ENCODE measurements at regions not wholly inside any gene's neighbourhood (a gene's known extent, or its start where the extent isn't known, plus 50 kb on each side); places are given as distances from the start of the nearest gene placed in this dataset.
A peak's percentile ranks its signal among the peaks of the same experiment; 100 is the strongest.
"Not testable (repeated sequence)": the region's sequence is repeated elsewhere in the genome, so short reads cannot be mapped to it uniquely, and the experiment has no call there.

DNA sequence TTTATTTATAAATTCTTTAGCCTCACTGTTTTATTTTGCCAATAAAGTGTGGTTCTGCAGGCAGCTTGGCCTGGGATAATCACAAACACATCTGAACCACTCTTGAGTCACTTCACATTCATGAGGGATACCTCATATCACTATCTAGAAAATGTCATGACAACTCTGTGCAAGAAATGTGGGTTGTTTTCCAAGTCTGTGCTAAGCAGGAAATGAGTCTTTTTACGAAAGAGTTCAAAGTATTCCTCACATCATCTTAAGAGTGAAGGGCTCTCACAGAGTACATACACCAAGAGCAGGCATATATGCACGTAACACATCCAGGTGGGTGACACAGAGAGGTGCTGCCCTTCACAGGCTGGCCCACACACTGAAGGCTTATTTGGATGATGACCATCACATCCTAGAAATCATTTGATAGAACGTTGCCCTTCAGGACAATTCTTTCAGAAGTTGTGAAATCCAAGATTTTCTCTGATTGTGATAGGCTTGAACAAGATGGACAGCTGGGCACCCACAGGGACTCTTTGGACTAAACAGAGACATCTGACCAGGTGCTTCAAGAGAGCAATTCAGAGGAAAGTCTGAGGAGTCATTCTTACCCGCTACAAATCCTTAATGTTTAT lies 811.1 kb upstream of the LRATD1 start:
- Histone ChIP-seq H3K4me2 (ENCODE audit: unreplicated experiment) (peak overlapping the region; percentile 21), H3K79me2 (ENCODE audit: insufficient read depth) (no peaks in the 10 kb centered on the region), H3K27me3 (replicated peaks; ENCODE audit: insufficient read depth) (no peaks in the 10 kb centered on the region), H3K9ac (peak overlapping the region; percentile 12; the same call in 1 of the 2 replicates), H4K20me1 (ENCODE audit: insufficient read depth) (no peaks in the 10 kb centered on the region), H2AFZ (peak overlapping the region; percentile 15; the same call in 1 of the 2 replicates), H3K9me3 (ENCODE audit: low read depth) (no peaks in the 10 kb centered on the region), H3K4me3 (no peak overlapping the region), H3K4me1 (ENCODE audit: insufficient read depth) (peaks cover 17% of the 10 kb centered on the region), H3K36me3 (ENCODE audit: low read depth) (no peaks in the 10 kb centered on the region), H3K27ac (peak overlapping the region; percentile 77), H3K9me2 (ENCODE audit: insufficient read depth) (no peaks in the 10 kb centered on the region), H3F3A (ENCODE audit: insufficient read depth) (peaks cover 4% of the 10 kb centered on the region; the same call in 1 of the 2 replicates)
- in situ Hi-C loops (cut with MboI): no loop called here
- TF ChIP-seq EZH2phosphoT487 (IDR thresholded peaks at IDR 0.05; ENCODE audit: insufficient read depth, low read depth): no peak
- no peak for TF ChIP-seq EZH2 (IDR thresholded peaks at IDR 0.05; ENCODE audit: insufficient read depth, poor library complexity, severe bottlenecking)
- peak; percentile 93 for DNase-seq
- WGBS, 2 experiments (ENCODE audit: low coverage in 1 of 2, low lambda C conversion rate in 2 of 2, missing lambda C conversion rate in 2 of 2): 16 to 22% methylated on average over 4 of the region's 4 CpGs

GRCh38 chr2:13822365-13822764 lies 810.2 kb upstream of the LRATD1 start:
- Histone ChIP-seq H3K4me1 (ENCODE audit: insufficient read depth) (peaks cover 17% of the 10 kb centered on the region), H3K79me2 (ENCODE audit: insufficient read depth) (no peaks in the 10 kb centered on the region), H3K9me2 (ENCODE audit: insufficient read depth) (no peaks in the 10 kb centered on the region), H3K9ac (no peak overlapping the region), H3K4me3 (no peak overlapping the region), H3F3A (ENCODE audit: insufficient read depth) (peaks cover 4% of the 10 kb centered on the region; the same call in 1 of the 2 replicates), H4K20me1 (ENCODE audit: insufficient read depth) (no peaks in the 10 kb centered on the region), H3K4me2 (ENCODE audit: unreplicated experiment) (no peak overlapping the region), H2AFZ (0 out of 2 replicates have a peak overlapping the region, but pooled peaks have one; percentile 18), H3K36me3 (ENCODE audit: low read depth) (no peaks in the 10 kb centered on the region), H3K27me3 (replicated peaks; ENCODE audit: insufficient read depth) (no peaks in the 10 kb centered on the region), H3K9me3 (ENCODE audit: low read depth) (no peaks in the 10 kb centered on the region), H3K27ac (no peak overlapping the region)
- in situ Hi-C loops (cut with MboI): no loop called here
- WGBS, 2 experiments (ENCODE audit: low coverage in 1 of 2, low lambda C conversion rate in 2 of 2, missing lambda C conversion rate in 2 of 2): 64 to 69% methylated on average over 2 of the region's 2 CpGs
- no peak for DNase-seq
- TF ChIP-seq EZH2 (IDR thresholded peaks at IDR 0.05; ENCODE audit: insufficient read depth, poor library complexity, severe bottlenecking): no peak
- no peak for TF ChIP-seq EZH2phosphoT487 (IDR thresholded peaks at IDR 0.05; ENCODE audit: insufficient read depth, low read depth)

- no peak overlapping the region for H3K9ac ChIP-seq
- 41 to 46% methylated on average over 5 of the region's 5 CpGs for WGBS, 2 experiments (ENCODE audit: low coverage in 1 of 2, low lambda C conversion rate in 2 of 2, missing lambda C conversion rate in 2 of 2)
- DNase-seq: no peak
- no peak overlapping the region for H3K4me3 ChIP-seq
- H3K9me2 ChIP-seq (ENCODE audit: insufficient read depth): no peaks in the 10 kb centered on the region
- no peaks in the 10 kb centered on the region for H3F3A ChIP-seq (ENCODE audit: insufficient read depth)
- 0 out of 2 replicates have a peak overlapping the region, but pooled peaks have one; percentile 14 for H2AFZ ChIP-seq
- in situ Hi-C loops (cut with MboI): no loop called here
- no peaks in the 10 kb centered on the region for H3K79me2 ChIP-seq (ENCODE audit: insufficient read depth)
- no peaks in the 10 kb centered on the region for H3K36me3 ChIP-seq (ENCODE audit: low read depth)
- no peak overlapping the region for H3K4me2 ChIP-seq (ENCODE audit: unreplicated experiment)
- H4K20me1 ChIP-seq (ENCODE audit: insufficient read depth): no peaks in the 10 kb centered on the region
- H3K9me3 ChIP-seq (ENCODE audit: low read depth): no peaks in the 10 kb centered on the region
- TF ChIP-seq EZH2phosphoT487 (IDR thresholded peaks at IDR 0.05; ENCODE audit: insufficient read depth, low read depth) (no peak), EZH2 (IDR thresholded peaks at IDR 0.05; ENCODE audit: insufficient read depth, poor library complexity, severe bottlenecking) (no peak)
- peaks cover 4% of the 10 kb centered on the region for H3K4me1 ChIP-seq (ENCODE audit: insufficient read depth)
- H3K27ac ChIP-seq: no peak overlapping the region
- H3K27me3 ChIP-seq (replicated peaks; ENCODE audit: insufficient read depth): no peaks in the 10 kb centered on the region
These were observed 806.1 kb upstream of the LRATD1 start for GRCh38 chr2:13826314-13826853.

DNA sequence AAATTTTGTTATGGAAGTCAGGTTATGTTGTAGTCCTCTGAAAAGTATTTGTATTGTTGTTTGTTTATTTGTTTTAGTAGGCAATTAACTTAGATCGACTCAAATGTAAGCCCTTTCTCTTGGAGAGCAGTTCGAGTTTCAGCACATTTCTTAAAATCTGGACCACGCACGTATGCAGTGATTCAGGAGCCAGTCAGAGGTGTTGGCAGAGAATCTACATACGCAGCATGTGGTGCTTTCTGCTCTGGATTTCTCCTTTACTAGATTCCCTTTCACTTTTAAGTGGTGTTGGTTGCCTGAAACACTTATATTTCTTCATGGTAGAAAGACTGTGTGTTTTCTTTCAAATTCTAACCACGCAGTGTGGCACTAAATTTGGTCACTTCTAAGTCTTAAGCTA lies 773.9 kb upstream of the LRATD1 start:
- WGBS, 2 experiments (ENCODE audit: low coverage in 1 of 2, low lambda C conversion rate in 2 of 2, missing lambda C conversion rate in 2 of 2): 5 to 9% methylated on average over 6 of the region's 6 CpGs
- DNase-seq: peak; percentile 86
- TF ChIP-seq EZH2phosphoT487 (IDR thresholded peaks at IDR 0.05; ENCODE audit: insufficient read depth, low read depth): no peak
- no peaks in the 10 kb centered on the region for H4K20me1 ChIP-seq (ENCODE audit: insufficient read depth)
- peaks cover 8% of the 10 kb centered on the region; the same call in 1 of the 2 replicates for H3F3A ChIP-seq (ENCODE audit: insufficient read depth)
- no peaks in the 10 kb centered on the region for H3K9me3 ChIP-seq (ENCODE audit: low read depth)
- no peaks in the 10 kb centered on the region for H3K9me2 ChIP-seq (ENCODE audit: insufficient read depth)
- no peaks in the 10 kb centered on the region for H3K79me2 ChIP-seq (ENCODE audit: insufficient read depth)
- peaks cover 12% of the 10 kb centered on the region for H3K4me1 ChIP-seq (ENCODE audit: insufficient read depth)
- H3K4me2 ChIP-seq (ENCODE audit: unreplicated experiment): peak overlapping the region; percentile 71
- peak overlapping the region; percentile 74 for H3K9ac ChIP-seq
- H2AFZ ChIP-seq: peak overlapping the region; percentile 74
- H3K36me3 ChIP-seq (ENCODE audit: low read depth): no peaks in the 10 kb centered on the region
- in situ Hi-C loops (cut with MboI): no loop called here
- H3K4me3 ChIP-seq: peak overlapping the region; percentile 65
- no peaks in the 10 kb centered on the region for H3K27me3 ChIP-seq (replicated peaks; ENCODE audit: insufficient read depth)
- peak overlapping the region; percentile 80 for H3K27ac ChIP-seq

DNA sequence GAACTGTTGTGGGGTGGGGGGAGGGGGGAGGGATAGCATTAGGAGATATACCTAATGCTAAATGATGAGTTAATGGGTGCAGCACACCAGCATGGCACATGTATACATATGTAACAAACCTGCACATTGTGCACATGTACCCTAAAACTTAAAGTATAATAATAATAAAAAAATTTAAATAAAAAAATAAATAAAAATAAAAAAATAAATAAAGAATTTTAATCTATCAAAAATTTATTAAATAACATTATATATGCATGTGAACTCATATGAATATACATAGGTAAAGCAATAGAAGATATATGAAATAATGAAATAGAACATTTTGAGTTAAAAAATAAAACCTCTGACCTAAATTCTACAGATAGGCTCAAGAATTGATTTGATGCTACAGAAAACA lies 764.2 kb upstream of the LRATD1 start:
- H3K4me1 ChIP-seq (ENCODE audit: insufficient read depth); H3K9me2 ChIP-seq (ENCODE audit: insufficient read depth); H3K9ac ChIP-seq; H4K20me1 ChIP-seq (ENCODE audit: insufficient read depth); H3K4me3 ChIP-seq; DNase-seq; H3K27me3 ChIP-seq (replicated peaks; ENCODE audit: insufficient read depth); H2AFZ ChIP-seq; in situ Hi-C loops (cut with MboI); H3K4me2 ChIP-seq (ENCODE audit: unreplicated experiment); H3F3A ChIP-seq (ENCODE audit: insufficient read depth); H3K79me2 ChIP-seq (ENCODE audit: insufficient read depth); H3K27ac ChIP-seq; H3K36me3 ChIP-seq (ENCODE audit: low read depth): not testable (repeated sequence)
- H3K9me3 ChIP-seq (ENCODE audit: low read depth): peaks cover 13% of the 10 kb centered on the region

Measured in GM23248 (cell line).